Body of pancreas (tissue), 4 donors: ENCODE measurements at regions not wholly inside any gene's neighbourhood (a gene's known extent, or its start where the extent isn't known, plus 50 kb on each side); places are given as distances from the start of the nearest gene placed in this dataset.
"Not testable (repeated sequence)": the region's sequence is repeated elsewhere in the genome, so short reads cannot be mapped to it uniquely, and the experiment has no call there.

Experiments
- ATAC-seq: fragments of 150-250 bp; one replicate; pipeline ENCODE4 v1.9.1; 2016
- DNase-seq, 4 donors: peaks; one replicate each; pipeline ENCODE4 v3.0.0-alpha.2; 2019
- H3K27ac ChIP-seq, 4 donors: fragments of 200-600 bp; sonication (generic); 1 replicate in 3 of 4; 2 replicates in 1 of 4; pipeline versions ENCODE4 v1.5.1 to v1.6.1; 2016 to 2019; ENCODE audit warnings: mild to moderate bottlenecking in 1 of 4, mixed read lengths in 1 of 4, moderate library complexity in 1 of 4
- H3K27me3 ChIP-seq, 2 donors: fragments of 200-600 bp; sonication (generic); one replicate each; pipeline ENCODE4 v1.6.0; 2016; ENCODE audit warnings: mild to moderate bottlenecking in 1 of 2
- H3K36me3 ChIP-seq, 2 donors: fragments of 200-600 bp; sonication (generic); replicated peaks in 1 of 2; 2 replicates each; pipeline ENCODE4 v1.5.1; 2016; ENCODE audit warnings: low read depth in 2 of 2; ENCODE audit not compliant: insufficient read depth in 1 of 2
- H3K4me1 ChIP-seq: fragments of 200-600 bp; sonication (generic); one replicate; pipeline ENCODE4 v1.6.0; 2016
- H3K4me3 ChIP-seq, 2 donors: fragments of 200-600 bp; sonication (generic); 1 replicate in 1 of 2; 2 replicates in 1 of 2; pipeline ENCODE4 v1.5.1; 2016 to 2019
- H3K9me3 ChIP-seq, 3 donors: fragments of 200-600 bp; sonication (generic); 1 replicate in 2 of 3; 2 replicates in 1 of 3; pipeline ENCODE4 v1.5.1; 2016
- CTCF ChIP-seq, 7 experiments: fragments of 450-650 bp in 4 of 7; fragments of 200-600 bp in 3 of 7; sonication (generic) in 3 of 7; IDR thresholded peaks; one replicate each; pipeline ENCODE4 v1.5.1; 2016 to 2019; ENCODE audit warnings: antibody characterized with exemption in 7 of 7
- POLR2A ChIP-seq, 3 donors: fragments of 450-650 bp; IDR thresholded peaks; one replicate each; pipeline ENCODE4 v1.6.1; 2016; ENCODE audit warnings: antibody characterized with exemption in 3 of 3, mild to moderate bottlenecking in 2 of 3
- WGBS, 2 donors: methylation state at CpG; one replicate each; pipeline ENCODE4 v1.1.5; 2017; 5-methylcytosine and 5-hydroxymethylcytosine counted together
- intact Hi-C: fragments of 100-400 bp; cut with DNase I; formaldehyde crosslinking; loops from one replicate; pipeline ENCODE4 v1.15.1; 2023

GRCh38 chr17:5986644-5987043 lies 83.5 kb upstream of the WSCD1 start:
- no peak for TF ChIP-seq POLR2A (IDR thresholded peaks at IDR 0.05)
- TF ChIP-seq CTCF (IDR thresholded peaks at IDR 0.05), result no peak
- Histone ChIP-seq H3K4me1 (no peaks in the 10 kb centered on the region), H3K9me3 (no peaks in the 10 kb centered on the region), H3K4me3 (no peak overlapping the region), H3K36me3 (no peaks in the 10 kb centered on the region), H3K27me3 (no peaks in the 10 kb centered on the region), H3K27ac (no peak overlapping the region)
- intact Hi-C loops, result no loop called here
- WGBS, 2 donors, result 57 to 73% methylated on average over 2 of the region's 2 CpGs
- ATAC-seq (no peak), DNase-seq (no peak)

- intact Hi-C loops, result no loop called here
- ATAC-seq, result no peak
- no peaks in the 10 kb centered on the region for H3K4me1 ChIP-seq
- H3K9me3 ChIP-seq, result no peaks in the 10 kb centered on the region
- no peaks in the 10 kb centered on the region for H3K27me3 ChIP-seq
- H3K27ac ChIP-seq, result no peak overlapping the region
- H3K4me3 ChIP-seq, result no peak overlapping the region
- TF ChIP-seq CTCF (IDR thresholded peaks at IDR 0.05) (no peak), POLR2A (IDR thresholded peaks at IDR 0.05) (no peak)
- DNase-seq, result no peak
- H3K36me3 ChIP-seq, result no peaks in the 10 kb centered on the region
- WGBS, 2 donors, result 61 to 65% methylated on average over 4 of the region's 4 CpGs
These were observed 69.8 kb upstream of the WSCD1 start for GRCh38 chr17:6000426-6000825.

GRCh38 chr17:6003221-6003620 lies 67.0 kb upstream of the WSCD1 start:
- H3K36me3 ChIP-seq, DNase-seq, H3K4me1 ChIP-seq, H3K4me3 ChIP-seq, H3K27me3 ChIP-seq, intact Hi-C loops, H3K9me3 ChIP-seq, H3K27ac ChIP-seq, ATAC-seq: not testable (repeated sequence)
- 49 to 76% methylated on average over 6 of the region's 6 CpGs for WGBS, 2 donors

- Histone ChIP-seq H3K4me1 (no peaks in the 10 kb centered on the region), H3K4me3 (no peak overlapping the region), H3K27ac (no peak overlapping the region), H3K27me3 (no peaks in the 10 kb centered on the region), H3K36me3 (no peaks in the 10 kb centered on the region), H3K9me3 (no peaks in the 10 kb centered on the region)
- DNase-seq (no peak), ATAC-seq (no peak)
- intact Hi-C loops, result no loop called here
- 50 to 66% methylated on average over 6 of the region's 6 CpGs for WGBS, 2 donors
- no peak for TF ChIP-seq POLR2A (IDR thresholded peaks at IDR 0.05)
- TF ChIP-seq CTCF (IDR thresholded peaks at IDR 0.05), result no peak
These were observed 64.2 kb upstream of the WSCD1 start for GRCh38 chr17:6005939-6006338.

GRCh38 chr17:6011206-6011605 lies 59.0 kb upstream of the WSCD1 start:
- intact Hi-C loops, result no loop called here
- no peaks in the 10 kb centered on the region for H3K4me1 ChIP-seq
- 8 to 17% methylated on average over 1 of the region's 1 CpG for WGBS, 2 donors
- TF ChIP-seq CTCF (IDR thresholded peaks at IDR 0.05) (no peak), POLR2A (IDR thresholded peaks at IDR 0.05) (no peak)
- ATAC-seq, result no peak
- no peak overlapping the region for H3K27ac ChIP-seq
- no peaks in the 10 kb centered on the region for H3K9me3 ChIP-seq
- no peak overlapping the region for H3K4me3 ChIP-seq
- no peaks in the 10 kb centered on the region for H3K27me3 ChIP-seq
- H3K36me3 ChIP-seq, result no peaks in the 10 kb centered on the region
- DNase-seq, result no peak
